ENCODE measurements at regions not wholly inside any gene's neighbourhood (a gene's known extent, or its start where the extent isn't known, plus 50 kb on each side); places are given as distances from the start of the nearest gene placed in this dataset.

GRCh38 chr7:81621893-81622292 lies 148.0 kb downstream of the HGF start:
- no peaks in the 10 kb centered on the region for H3K4me1 ChIP-seq (ENCODE audit: control insufficient read depth in 4 of 4, insufficient read depth in 4 of 4, low read length in 3 of 4)
- TF ChIP-seq SP1 (IDR thresholded peaks at IDR 0.05) (no peak), HNF4A (conservative IDR thresholded peaks at IDR 0.05) (no peak)
- H3K9me3 ChIP-seq (ENCODE audit: control insufficient read depth in 4 of 4, low read length in 3 of 4): no peaks in the 10 kb centered on the region
- H3K9ac ChIP-seq (ENCODE audit: low read depth in 1 of 2, low read length in 2 of 2): no peak overlapping the region
- 63% methylated on average over 1 of the region's 1 CpG for WGBS
- no peak overlapping the region for H3K27ac ChIP-seq (ENCODE audit: low read depth in 1 of 2, low read length in 2 of 2)
- H3K36me3 ChIP-seq (ENCODE audit: control insufficient read depth in 4 of 4, insufficient read depth in 3 of 4, low read depth in 1 of 4, low read length in 3 of 4): no peaks in the 10 kb centered on the region
- no peak overlapping the region for H3K4me3 ChIP-seq (ENCODE audit: low read depth in 1 of 3, low read length in 3 of 3)
- DNase-seq (ENCODE audit: low spot score): no peak
- H3K27me3 ChIP-seq (ENCODE audit: control insufficient read depth in 4 of 4, insufficient read depth in 4 of 4, low read length in 3 of 4): no peaks in the 10 kb centered on the region

GRCh38 chr7:81618396-81619014 lies 151.3 kb downstream of the HGF start:
- WGBS: 81% methylated on average over 4 of the region's 4 CpGs
- H3K4me1 ChIP-seq (ENCODE audit: control insufficient read depth in 4 of 4, insufficient read depth in 4 of 4, low read length in 3 of 4): no peaks in the 10 kb centered on the region
- no peaks in the 10 kb centered on the region for H3K36me3 ChIP-seq (ENCODE audit: control insufficient read depth in 4 of 4, insufficient read depth in 3 of 4, low read depth in 1 of 4, low read length in 3 of 4)
- TF ChIP-seq NR2F2 (IDR thresholded peaks at IDR 0.05): no peak
- TF ChIP-seq TAF1 (conservative IDR thresholded peaks at IDR 0.05): no peak
- no peaks in the 10 kb centered on the region for H3K9me3 ChIP-seq (ENCODE audit: control insufficient read depth in 4 of 4, low read length in 3 of 4)
- no peak overlapping the region for H3K27ac ChIP-seq (ENCODE audit: low read depth in 1 of 2, low read length in 2 of 2)
- no peak for DNase-seq (ENCODE audit: low spot score)
- no peak overlapping the region for H3K9ac ChIP-seq (ENCODE audit: low read depth in 1 of 2, low read length in 2 of 2)
- H3K27me3 ChIP-seq (ENCODE audit: control insufficient read depth in 4 of 4, insufficient read depth in 4 of 4, low read length in 3 of 4): no peaks in the 10 kb centered on the region
- no peak overlapping the region for H3K4me3 ChIP-seq (ENCODE audit: low read depth in 1 of 3, low read length in 3 of 3)

GRCh38 chr7:81616951-81617350 lies 152.9 kb downstream of the HGF start:
- Histone ChIP-seq H3K4me3 (ENCODE audit: low read depth in 1 of 3, low read length in 3 of 3) (no peak overlapping the region), H3K4me1 (ENCODE audit: control insufficient read depth in 4 of 4, insufficient read depth in 4 of 4, low read length in 3 of 4) (no peaks in the 10 kb centered on the region), H3K36me3 (ENCODE audit: control insufficient read depth in 4 of 4, insufficient read depth in 3 of 4, low read depth in 1 of 4, low read length in 3 of 4) (no peaks in the 10 kb centered on the region), H3K27me3 (ENCODE audit: control insufficient read depth in 4 of 4, insufficient read depth in 4 of 4, low read length in 3 of 4) (no peaks in the 10 kb centered on the region), H3K9me3 (ENCODE audit: control insufficient read depth in 4 of 4, low read length in 3 of 4) (no peaks in the 10 kb centered on the region), H3K27ac (ENCODE audit: low read depth in 1 of 2, low read length in 2 of 2) (no peak overlapping the region), H3K9ac (ENCODE audit: low read depth in 1 of 2, low read length in 2 of 2) (no peak overlapping the region)
- WGBS: 84% methylated on average over 3 of the region's 3 CpGs
- DNase-seq (ENCODE audit: low spot score): no peak
- TF ChIP-seq SP1 (IDR thresholded peaks at IDR 0.05) (no peak), YY1 (IDR thresholded peaks at IDR 0.05) (no peak), MAX (IDR thresholded peaks at IDR 0.05) (no peak), CTCF (IDR thresholded peaks at IDR 0.05; ENCODE audit: low read depth, low read length, missing input control) (no peak), HNF4A (conservative IDR thresholded peaks at IDR 0.05) (no peak), NR2F2 (IDR thresholded peaks at IDR 0.05) (no peak), ZBTB33 (IDR thresholded peaks at IDR 0.05) (no peak), RXRA (IDR thresholded peaks at IDR 0.05) (no peak), REST (IDR thresholded peaks at IDR 0.05) (no peak), HNF4G (IDR thresholded peaks at IDR 0.05) (no peak), FOXA2 (IDR thresholded peaks at IDR 0.05) (no peak), GABPA (IDR thresholded peaks at IDR 0.05 in 1 of 2, conservative IDR thresholded peaks at IDR 0.05 in 1 of 2) (no peak), EGR1 (IDR thresholded peaks at IDR 0.05; ENCODE audit: low read depth in 2 of 2) (no peak), TAF1 (conservative IDR thresholded peaks at IDR 0.05) (no peak), JUND (IDR thresholded peaks at IDR 0.05) (no peak), FOXA1 (IDR thresholded peaks at IDR 0.05) (no peak)
